ENCODE measurements at regions not wholly inside any gene's neighbourhood (a gene's known extent, or its start where the extent isn't known, plus 50 kb on each side); places are given as distances from the start of the nearest gene placed in this dataset.

DNA sequence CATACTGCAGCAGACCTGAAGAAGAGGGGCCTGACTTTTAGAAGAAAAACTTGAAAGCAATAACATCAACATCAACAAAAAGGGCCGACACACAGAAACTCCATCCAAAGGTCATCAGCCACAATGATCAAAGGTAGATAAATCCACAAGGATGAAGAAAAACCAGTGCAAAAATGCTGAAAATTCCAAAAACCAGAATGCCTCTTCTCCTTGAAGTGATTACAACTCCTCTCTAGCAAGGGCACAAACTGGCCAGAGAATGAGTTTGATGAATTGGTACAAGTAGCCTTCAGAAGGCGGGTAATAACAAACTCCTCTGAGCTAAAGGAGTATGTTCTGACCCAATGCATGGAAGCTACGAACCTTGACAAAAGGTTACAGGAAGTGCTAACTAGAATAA, 186.2 kb upstream of the RAI14 start:
- Mint-ChIP-seq H3K9me3 (peaks cover 26% of the 10 kb centered on the region), H3K27me3 (ENCODE audit: insufficient read depth) (peaks cover 2% of the 10 kb centered on the region), H3K4me1 (peaks cover 8% of the 10 kb centered on the region), H3K36me3 (ENCODE audit: low read depth) (no peaks in the 10 kb centered on the region), H3K27ac (no peak overlapping the region), H3K4me3 (no peak overlapping the region)
- no peak overlapping the region for H3K27ac ChIP-seq (ENCODE audit: low read depth, low read length)
- DNase-seq, result no peak
- TF ChIP-seq, protein P1, sequence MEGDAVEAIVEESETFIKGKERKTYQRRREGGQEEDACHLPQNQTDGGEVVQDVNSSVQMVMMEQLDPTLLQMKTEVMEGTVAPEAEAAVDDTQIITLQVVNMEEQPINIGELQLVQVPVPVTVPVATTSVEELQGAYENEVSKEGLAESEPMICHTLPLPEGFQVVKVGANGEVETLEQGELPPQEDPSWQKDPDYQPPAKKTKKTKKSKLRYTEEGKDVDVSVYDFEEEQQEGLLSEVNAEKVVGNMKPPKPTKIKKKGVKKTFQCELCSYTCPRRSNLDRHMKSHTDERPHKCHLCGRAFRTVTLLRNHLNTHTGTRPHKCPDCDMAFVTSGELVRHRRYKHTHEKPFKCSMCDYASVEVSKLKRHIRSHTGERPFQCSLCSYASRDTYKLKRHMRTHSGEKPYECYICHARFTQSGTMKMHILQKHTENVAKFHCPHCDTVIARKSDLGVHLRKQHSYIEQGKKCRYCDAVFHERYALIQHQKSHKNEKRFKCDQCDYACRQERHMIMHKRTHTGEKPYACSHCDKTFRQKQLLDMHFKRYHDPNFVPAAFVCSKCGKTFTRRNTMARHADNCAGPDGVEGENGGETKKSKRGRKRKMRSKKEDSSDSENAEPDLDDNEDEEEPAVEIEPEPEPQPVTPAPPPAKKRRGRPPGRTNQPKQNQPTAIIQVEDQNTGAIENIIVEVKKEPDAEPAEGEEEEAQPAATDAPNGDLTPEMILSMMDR (conservative IDR thresholded peaks at IDR 0.05), result no peak
- 91 to 100% methylated on average over 3 of the region's 3 CpGs for WGBS, 2 experiments (ENCODE audit: insufficient coverage in 1 of 2, insufficient read length in 1 of 2)
- peaks cover 24% of the 10 kb centered on the region for H3K9me3 ChIP-seq (ENCODE audit: control insufficient read depth, low read length)
- no peak overlapping the region for H3K9ac ChIP-seq (ENCODE audit: extremely low read depth, low read length, poor library complexity, severe bottlenecking)
- no peaks in the 10 kb centered on the region for H3K4me1 ChIP-seq (ENCODE audit: control insufficient read depth, insufficient read depth, low read length)
- H3K4me3 ChIP-seq (ENCODE audit: low read length), result no peak overlapping the region
- H3K27me3 ChIP-seq (ENCODE audit: control insufficient read depth, insufficient read depth, low read length, poor library complexity, severe bottlenecking), result no peaks in the 10 kb centered on the region
- H3K36me3 ChIP-seq (ENCODE audit: control insufficient read depth, insufficient read depth, low read length), result no peaks in the 10 kb centered on the region

DNA sequence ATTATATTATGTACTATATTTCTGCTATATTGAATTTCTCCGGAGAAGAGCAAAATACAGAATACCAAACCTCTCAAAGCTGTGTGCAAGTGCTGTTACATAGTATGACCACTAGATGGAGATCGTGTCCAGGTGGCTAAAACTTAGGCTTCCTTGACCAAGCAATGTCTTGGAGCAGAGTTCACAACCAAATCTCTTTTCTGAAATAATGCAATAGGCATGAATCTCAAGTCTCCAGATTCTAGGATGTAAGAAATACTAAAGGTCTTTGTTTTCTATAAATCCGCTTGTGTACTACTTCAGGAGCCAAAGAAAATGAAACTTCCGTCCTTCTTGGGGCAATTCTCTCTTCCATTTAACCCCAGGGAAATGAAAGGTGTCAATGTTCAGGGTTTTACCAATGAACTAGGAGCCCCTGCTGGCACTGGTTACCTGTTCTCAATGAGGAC, 181.5 kb upstream of the RAI14 start:
- Histone ChIP-seq H3K27ac (ENCODE audit: low read depth, low read length) (no peak overlapping the region), H3K4me3 (ENCODE audit: low read length) (no peak overlapping the region), H3K36me3 (ENCODE audit: control insufficient read depth, insufficient read depth, low read length) (no peaks in the 10 kb centered on the region), H3K9ac (ENCODE audit: extremely low read depth, low read length, poor library complexity, severe bottlenecking) (no peak overlapping the region), H3K9me3 (ENCODE audit: control insufficient read depth, low read length) (peaks cover 4% of the 10 kb centered on the region), H3K4me1 (ENCODE audit: control insufficient read depth, insufficient read depth, low read length) (no peaks in the 10 kb centered on the region), H3K27me3 (ENCODE audit: control insufficient read depth, insufficient read depth, low read length, poor library complexity, severe bottlenecking) (no peaks in the 10 kb centered on the region)
- DNase-seq, result peak; percentile 67
- H3K4me1 Mint-ChIP-seq, result peaks cover 11% of the 10 kb centered on the region
- no peak overlapping the region for H3K4me3 Mint-ChIP-seq
- no peaks in the 10 kb centered on the region for H3K36me3 Mint-ChIP-seq (ENCODE audit: low read depth)
- no peaks in the 10 kb centered on the region for H3K9me3 Mint-ChIP-seq
- TF ChIP-seq, protein P1 (conservative IDR thresholded peaks at IDR 0.05), result peak; percentile 96
- no peaks in the 10 kb centered on the region for H3K27me3 Mint-ChIP-seq (ENCODE audit: insufficient read depth)
- 28 to 53% methylated on average over 4 of the region's 4 CpGs for WGBS, 2 experiments (ENCODE audit: insufficient coverage in 1 of 2, insufficient read length in 1 of 2)
- H3K27ac Mint-ChIP-seq, result peak overlapping the region; percentile 78

DNA sequence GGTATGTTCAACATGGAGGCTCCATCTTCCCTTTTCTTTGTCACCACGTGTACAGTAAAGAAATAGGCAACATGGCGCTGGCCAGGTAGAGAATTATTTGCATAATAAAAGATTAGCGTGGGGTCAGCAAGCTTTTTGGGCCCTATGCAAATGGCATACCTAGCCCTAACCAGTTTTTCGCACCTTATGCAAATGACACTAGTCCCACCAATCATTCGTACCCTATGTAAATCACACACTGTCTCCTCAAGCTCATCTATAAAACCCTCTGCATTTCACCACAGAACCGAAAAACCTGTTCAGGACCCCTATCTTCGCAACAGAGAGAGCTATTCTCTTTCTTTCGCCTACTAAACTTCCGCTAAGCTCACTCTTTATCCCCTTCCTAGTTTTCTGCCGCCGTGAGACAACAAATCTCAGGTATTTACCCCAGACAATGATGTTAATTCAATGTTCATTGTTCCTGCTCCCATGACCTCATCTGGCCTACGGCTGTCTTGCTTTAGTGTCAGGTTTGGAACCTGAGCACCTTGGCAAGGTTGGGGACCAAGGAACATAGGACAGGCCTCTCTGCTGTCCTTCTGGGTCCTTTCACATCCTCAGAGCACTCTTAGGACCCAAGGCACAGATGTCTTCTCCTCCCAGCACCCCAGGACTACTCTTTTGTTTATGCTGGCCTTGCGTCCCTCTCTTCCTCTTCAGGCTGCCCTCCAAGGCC, 180.7 kb upstream of the RAI14 start:
- DNase-seq, result peak; percentile 82
- H3K9me3 Mint-ChIP-seq, result no peaks in the 10 kb centered on the region
- peak overlapping the region; percentile 90 for H3K27ac Mint-ChIP-seq
- H3K4me1 ChIP-seq (ENCODE audit: control insufficient read depth, insufficient read depth, low read length), result no peaks in the 10 kb centered on the region
- no peaks in the 10 kb centered on the region for H3K27me3 ChIP-seq (ENCODE audit: control insufficient read depth, insufficient read depth, low read length, poor library complexity, severe bottlenecking)
- H3K36me3 ChIP-seq (ENCODE audit: control insufficient read depth, insufficient read depth, low read length), result no peaks in the 10 kb centered on the region
- H3K9ac ChIP-seq (ENCODE audit: extremely low read depth, low read length, poor library complexity, severe bottlenecking), result no peak overlapping the region
- TF ChIP-seq, protein P1 (conservative IDR thresholded peaks at IDR 0.05), result no peak
- no peak overlapping the region for H3K27ac ChIP-seq (ENCODE audit: low read depth, low read length)
- H3K4me3 Mint-ChIP-seq, result peak overlapping the region; percentile 5
- H3K4me1 Mint-ChIP-seq, result peaks cover 15% of the 10 kb centered on the region
- H3K27me3 Mint-ChIP-seq (ENCODE audit: insufficient read depth), result no peaks in the 10 kb centered on the region
- H3K4me3 ChIP-seq (ENCODE audit: low read length), result no peak overlapping the region
- H3K9me3 ChIP-seq (ENCODE audit: control insufficient read depth, low read length), result peaks cover 4% of the 10 kb centered on the region
- no peaks in the 10 kb centered on the region for H3K36me3 Mint-ChIP-seq (ENCODE audit: low read depth)
- 64 to 73% methylated on average over 9 to 13 of the region's 13 CpGs for WGBS, 2 experiments (ENCODE audit: insufficient coverage in 1 of 2, insufficient read length in 1 of 2)

All from endodermal cell (in vitro differentiated cells).